SU-DHL-6 (cell line): ENCODE measurements at regions not wholly inside any gene's neighbourhood (a gene's known extent, or its start where the extent isn't known, plus 50 kb on each side); places are given as distances from the start of the nearest gene placed in this dataset.

Experiments used
- H2AFZ ChIP-seq: fragments of 200-600 bp; sonication (generic); 2 replicates; pipeline ENCODE4 v1.6.1; 2014; ENCODE audit warnings: low read depth, mild to moderate bottlenecking, moderate library complexity, mixed read lengths, antibody characterized with exemption, low read length; ENCODE audit not compliant: severe bottlenecking
- H3F3A ChIP-seq: fragments of 200-600 bp; shearing (Covaris generic); 2 replicates; pipeline ENCODE4 v1.6.0; 2016; ENCODE audit warnings: antibody characterized with exemption, mild to moderate bottlenecking; ENCODE audit not compliant: insufficient read depth
- H3K27ac ChIP-seq: fragments of 200-600 bp; sonication (generic); 2 replicates; pipeline ENCODE4 v1.5.1; 2016; ENCODE audit warnings: low read depth, mild to moderate bottlenecking, low read length, moderate library complexity, mixed read lengths
- H3K27me3 ChIP-seq: fragments of 200-600 bp; sonication (generic), shearing (Covaris generic); 2 replicates; pipeline ENCODE4 v1.6.0; 2014; ENCODE audit warnings: mild to moderate bottlenecking, low read length
- H3K36me3 ChIP-seq: fragments of 200-600 bp; sonication (generic); 2 replicates; pipeline ENCODE4 v1.6.1; 2014; ENCODE audit warnings: mild to moderate bottlenecking, low read length, mixed read lengths
- H3K4me2 ChIP-seq: fragments of 300-600, 200-600 bp; shearing (Covaris generic), sonication (generic); 2 replicates; pipeline ENCODE4 v1.6.0; 2014; ENCODE audit warnings: low read length, low read depth, mild to moderate bottlenecking; ENCODE audit not compliant: poor library complexity, severe bottlenecking
- H3K4me3 ChIP-seq: fragments of 200-600 bp; sonication (generic); 2 replicates; pipeline ENCODE4 v1.5.1; 2014; ENCODE audit warnings: antibody characterized with exemption, low read length, mild to moderate bottlenecking, mixed read lengths; ENCODE audit not compliant: insufficient read depth, poor library complexity, severe bottlenecking
- H3K79me2 ChIP-seq: fragments of 200-600 bp; sonication (generic); 2 replicates; pipeline ENCODE4 v1.6.1; 2014; ENCODE audit warnings: mild to moderate bottlenecking, low read length, moderate library complexity; ENCODE audit not compliant: insufficient read depth
- H3K9ac ChIP-seq: fragments of 200-600 bp; sonication (generic); 2 replicates; pipeline ENCODE4 v1.7.0; 2014; ENCODE audit warnings: mild to moderate bottlenecking, low read length
- H3K9me2 ChIP-seq: fragments of 200-600 bp; sonication (generic); replicated peaks from 2 replicates; pipeline ENCODE4 v1.6.1; 2014; ENCODE audit warnings: low read length; ENCODE audit not compliant: insufficient read depth
- H3K9me3 ChIP-seq: fragments of 200-600 bp; sonication (generic); 2 replicates; pipeline ENCODE4 v1.6.1; 2014; ENCODE audit warnings: low read length, mixed read lengths; ENCODE audit not compliant: insufficient read depth
- H4K20me1 ChIP-seq: fragments of 200-600 bp; sonication (generic); 2 replicates; pipeline ENCODE4 v1.6.1; 2014; ENCODE audit warnings: low read depth, mild to moderate bottlenecking, antibody characterized with exemption, low read length, moderate library complexity, mixed read lengths
- EZH2phosphoT487 ChIP-seq: fragments of 200-600 bp; sonication (generic), shearing (Covaris generic); conservative IDR thresholded peaks from 2 replicates; pipeline ENCODE4 v1.6.1; 2018; ENCODE audit warnings: mild to moderate bottlenecking, antibody characterized with exemption, low read length, moderate library complexity, mixed read lengths
- TF ChIP-seq, protein P1 (sequence below): fragments of 200-600 bp; sonication (generic); IDR thresholded peaks from one replicate; pipeline ENCODE4 v1.5.1; 2017; ENCODE audit warnings: antibody characterized with exemption, mild to moderate bottlenecking, low read length, moderate library complexity; ENCODE audit not compliant: insufficient read depth, poor library complexity, severe bottlenecking

- H3K27me3 ChIP-seq, result no peaks in the 10 kb centered on the region
- H2AFZ ChIP-seq, result no peak overlapping the region
- H3K9ac ChIP-seq, result no peak overlapping the region
- no peak overlapping the region for H3K4me2 ChIP-seq
- no peaks in the 10 kb centered on the region for H3K36me3 ChIP-seq
- no peak overlapping the region for H3K4me3 ChIP-seq
- no peaks in the 10 kb centered on the region for H3K9me3 ChIP-seq
- TF ChIP-seq EZH2phosphoT487, result no peak
- TF ChIP-seq, protein P1, sequence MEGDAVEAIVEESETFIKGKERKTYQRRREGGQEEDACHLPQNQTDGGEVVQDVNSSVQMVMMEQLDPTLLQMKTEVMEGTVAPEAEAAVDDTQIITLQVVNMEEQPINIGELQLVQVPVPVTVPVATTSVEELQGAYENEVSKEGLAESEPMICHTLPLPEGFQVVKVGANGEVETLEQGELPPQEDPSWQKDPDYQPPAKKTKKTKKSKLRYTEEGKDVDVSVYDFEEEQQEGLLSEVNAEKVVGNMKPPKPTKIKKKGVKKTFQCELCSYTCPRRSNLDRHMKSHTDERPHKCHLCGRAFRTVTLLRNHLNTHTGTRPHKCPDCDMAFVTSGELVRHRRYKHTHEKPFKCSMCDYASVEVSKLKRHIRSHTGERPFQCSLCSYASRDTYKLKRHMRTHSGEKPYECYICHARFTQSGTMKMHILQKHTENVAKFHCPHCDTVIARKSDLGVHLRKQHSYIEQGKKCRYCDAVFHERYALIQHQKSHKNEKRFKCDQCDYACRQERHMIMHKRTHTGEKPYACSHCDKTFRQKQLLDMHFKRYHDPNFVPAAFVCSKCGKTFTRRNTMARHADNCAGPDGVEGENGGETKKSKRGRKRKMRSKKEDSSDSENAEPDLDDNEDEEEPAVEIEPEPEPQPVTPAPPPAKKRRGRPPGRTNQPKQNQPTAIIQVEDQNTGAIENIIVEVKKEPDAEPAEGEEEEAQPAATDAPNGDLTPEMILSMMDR, result no peak
- no peaks in the 10 kb centered on the region for H3F3A ChIP-seq
- no peaks in the 10 kb centered on the region for H3K79me2 ChIP-seq
- H4K20me1 ChIP-seq, result no peaks in the 10 kb centered on the region
- no peaks in the 10 kb centered on the region for H3K9me2 ChIP-seq
- no peak overlapping the region for H3K27ac ChIP-seq
These were observed 102.6 kb upstream of the PPP2R5A start for GRCh38 chr1:212182579-212182978.

DNA sequence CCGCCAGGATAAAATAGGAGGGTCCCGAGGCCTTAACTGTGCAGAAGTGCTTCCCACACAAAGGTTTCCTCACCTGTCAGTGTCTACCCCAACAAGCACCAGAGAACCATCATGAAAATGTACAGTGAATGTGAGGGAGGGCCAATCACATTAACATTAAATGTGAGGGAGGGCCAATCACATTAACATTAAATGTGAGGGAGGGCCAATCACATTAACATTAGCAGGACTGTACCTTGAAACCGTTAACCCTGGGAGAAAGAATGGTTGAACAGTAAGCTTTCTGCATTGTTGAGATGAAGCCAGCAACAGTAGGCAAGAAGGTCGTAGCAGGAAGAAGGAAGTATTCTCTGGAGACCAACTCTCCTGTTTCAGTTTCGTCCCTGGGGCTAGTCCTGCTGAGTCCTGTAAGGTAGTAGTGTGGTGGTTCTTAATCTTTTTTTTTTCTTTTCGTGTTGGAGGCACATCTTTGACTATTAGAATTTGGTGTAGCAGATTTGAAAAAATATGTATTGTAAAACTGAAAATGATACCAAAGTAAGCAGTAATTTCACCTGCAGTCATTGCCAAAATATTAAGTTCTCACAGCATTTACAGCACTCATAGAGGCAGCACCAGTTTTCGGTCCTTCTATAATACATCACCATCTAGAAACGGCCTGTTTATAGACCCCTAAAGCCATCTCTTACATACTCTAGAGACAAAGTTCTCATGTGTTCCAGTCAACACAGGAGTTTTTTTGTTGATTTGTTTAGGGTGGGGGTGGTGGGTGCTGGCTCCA, 98.6 kb upstream of the PPP2R5A start:
- TF ChIP-seq, protein P1, result no peak
- no peak for TF ChIP-seq EZH2phosphoT487
- Histone ChIP-seq H2AFZ (peak overlapping the region; percentile 23), H3F3A (no peaks in the 10 kb centered on the region), H3K4me2 (peak overlapping the region; percentile 37), H3K9me2 (no peaks in the 10 kb centered on the region), H3K9ac (no peak overlapping the region), H4K20me1 (no peaks in the 10 kb centered on the region), H3K9me3 (no peaks in the 10 kb centered on the region), H3K36me3 (no peaks in the 10 kb centered on the region), H3K27ac (no peak overlapping the region), H3K27me3 (no peaks in the 10 kb centered on the region), H3K4me3 (no peak overlapping the region), H3K79me2 (no peaks in the 10 kb centered on the region)

- Histone ChIP-seq H3K4me3 (no peak overlapping the region), H4K20me1 (no peaks in the 10 kb centered on the region), H3K79me2 (no peaks in the 10 kb centered on the region), H3K27me3 (no peaks in the 10 kb centered on the region), H3K27ac (no peak overlapping the region), H3K9ac (no peak overlapping the region), H2AFZ (no peak overlapping the region), H3K4me2 (no peak overlapping the region), H3F3A (no peaks in the 10 kb centered on the region), H3K36me3 (no peaks in the 10 kb centered on the region), H3K9me2 (no peaks in the 10 kb centered on the region), H3K9me3 (no peaks in the 10 kb centered on the region)
- TF ChIP-seq, protein P1, result no peak
- TF ChIP-seq EZH2phosphoT487, result no peak
These were observed 96.4 kb upstream of the PPP2R5A start for GRCh38 chr1:212188599-212189351.
